PFSK-1 (cell line): ENCODE measurements at regions not wholly inside any gene's neighbourhood (a gene's known extent, or its start where the extent isn't known, plus 50 kb on each side); places are given as distances from the start of the nearest gene placed in this dataset.

ENCODE experiments used
- POLR2AphosphoS5 ChIP-seq: IDR thresholded peaks from 2 replicates; pipeline ENCODE4 v1.6.1; 2012; ENCODE audit warnings: low read depth, mild to moderate bottlenecking, control low read depth, low read length, moderate library complexity
- SIN3A ChIP-seq: IDR thresholded peaks from 2 replicates; pipeline ENCODE4 v1.6.1; 2012; ENCODE audit warnings: mild to moderate bottlenecking, low read length, moderate library complexity, borderline replicate concordance; ENCODE audit not compliant: insufficient read depth
- TAF1 ChIP-seq: IDR thresholded peaks from 2 replicates; pipeline ENCODE4 v1.6.1; 2012; ENCODE audit warnings: low read length, control low read depth, borderline replicate concordance; ENCODE audit not compliant: insufficient read depth
- TF ChIP-seq, protein P1 (sequence below), 2 experiments: IDR thresholded peaks; 2 replicates each; pipeline versions ENCODE4 v1.6.1 to v1.8.0; 2011 to 2012; ENCODE audit warnings: low read depth in 2 of 2, low read length in 2 of 2, control low read depth in 1 of 2, inconsistent platforms in 1 of 2, mild to moderate bottlenecking in 1 of 2, moderate library complexity in 1 of 2; ENCODE audit not compliant: insufficient read depth in 1 of 2

GRCh38 chr1:218546314-218546713 is 201.2 kb downstream of the TGFB2 start:
- TF ChIP-seq POLR2AphosphoS5 (no peak), SIN3A (no peak), TAF1 (no peak)
- TF ChIP-seq, protein P1, sequence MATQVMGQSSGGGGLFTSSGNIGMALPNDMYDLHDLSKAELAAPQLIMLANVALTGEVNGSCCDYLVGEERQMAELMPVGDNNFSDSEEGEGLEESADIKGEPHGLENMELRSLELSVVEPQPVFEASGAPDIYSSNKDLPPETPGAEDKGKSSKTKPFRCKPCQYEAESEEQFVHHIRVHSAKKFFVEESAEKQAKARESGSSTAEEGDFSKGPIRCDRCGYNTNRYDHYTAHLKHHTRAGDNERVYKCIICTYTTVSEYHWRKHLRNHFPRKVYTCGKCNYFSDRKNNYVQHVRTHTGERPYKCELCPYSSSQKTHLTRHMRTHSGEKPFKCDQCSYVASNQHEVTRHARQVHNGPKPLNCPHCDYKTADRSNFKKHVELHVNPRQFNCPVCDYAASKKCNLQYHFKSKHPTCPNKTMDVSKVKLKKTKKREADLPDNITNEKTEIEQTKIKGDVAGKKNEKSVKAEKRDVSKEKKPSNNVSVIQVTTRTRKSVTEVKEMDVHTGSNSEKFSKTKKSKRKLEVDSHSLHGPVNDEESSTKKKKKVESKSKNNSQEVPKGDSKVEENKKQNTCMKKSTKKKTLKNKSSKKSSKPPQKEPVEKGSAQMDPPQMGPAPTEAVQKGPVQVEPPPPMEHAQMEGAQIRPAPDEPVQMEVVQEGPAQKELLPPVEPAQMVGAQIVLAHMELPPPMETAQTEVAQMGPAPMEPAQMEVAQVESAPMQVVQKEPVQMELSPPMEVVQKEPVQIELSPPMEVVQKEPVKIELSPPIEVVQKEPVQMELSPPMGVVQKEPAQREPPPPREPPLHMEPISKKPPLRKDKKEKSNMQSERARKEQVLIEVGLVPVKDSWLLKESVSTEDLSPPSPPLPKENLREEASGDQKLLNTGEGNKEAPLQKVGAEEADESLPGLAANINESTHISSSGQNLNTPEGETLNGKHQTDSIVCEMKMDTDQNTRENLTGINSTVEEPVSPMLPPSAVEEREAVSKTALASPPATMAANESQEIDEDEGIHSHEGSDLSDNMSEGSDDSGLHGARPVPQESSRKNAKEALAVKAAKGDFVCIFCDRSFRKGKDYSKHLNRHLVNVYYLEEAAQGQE (IDR thresholded peaks at IDR 0.05; ENCODE audit: insufficient read depth in 1 of 2, low read depth in 2 of 2, low read length in 2 of 2): no peak
